ENCODE measurements at regions not wholly inside any gene's neighbourhood (a gene's known extent, or its start where the extent isn't known, plus 50 kb on each side); places are given as distances from the start of the nearest gene placed in this dataset.

GRCh38 chr10:44647877-44648542 lies 263.1 kb upstream of the CXCL12 start:
- no peak for TF ChIP-seq CTCF (conservative IDR thresholded peaks at IDR 0.05; ENCODE audit: low read depth, low read length)
- peak; percentile 79 for DNase-seq (ENCODE audit: low read depth)
- no peak overlapping the region for H3K4me3 ChIP-seq (ENCODE audit: low read depth, low read length)

- H3K4me3 ChIP-seq (ENCODE audit: low read depth, low read length) = no peak overlapping the region
- DNase-seq (ENCODE audit: low read depth) = no peak
- TF ChIP-seq CTCF (conservative IDR thresholded peaks at IDR 0.05; ENCODE audit: low read depth, low read length) = no peak
Observed at GRCh38 chr10:44650691-44651661, 260.2 kb upstream of the TMEM72 start.

GRCh38 chr10:44651834-44652233 lies 259.3 kb upstream of the TMEM72 start:
- no peak overlapping the region for H3K4me3 ChIP-seq (ENCODE audit: low read depth, low read length)
- no peak for DNase-seq (ENCODE audit: low read depth)
- TF ChIP-seq CTCF (conservative IDR thresholded peaks at IDR 0.05; ENCODE audit: low read depth, low read length) = no peak

GRCh38 chr10:44659320-44659719 lies 251.8 kb upstream of the TMEM72 start:
- H3K4me3 ChIP-seq (ENCODE audit: low read depth, low read length) = no peak overlapping the region
- no peak for TF ChIP-seq CTCF (conservative IDR thresholded peaks at IDR 0.05; ENCODE audit: low read depth, low read length)
- DNase-seq (ENCODE audit: low read depth) = no peak

- no peak for DNase-seq (ENCODE audit: low read depth)
Observed at GRCh38 chr10:44660271-44660670, 250.9 kb upstream of the TMEM72 start.

GRCh38 chr10:44662051-44662450 lies 249.1 kb upstream of the TMEM72 start:
- no peak for TF ChIP-seq CTCF (conservative IDR thresholded peaks at IDR 0.05; ENCODE audit: low read depth, low read length)
- no peak overlapping the region for H3K4me3 ChIP-seq (ENCODE audit: low read depth, low read length)
- DNase-seq (ENCODE audit: low read depth) = no peak

More at GRCh38 chr10:44660271-44660670, 250.9 kb upstream of the TMEM72 start:
- TF ChIP-seq CTCF (conservative IDR thresholded peaks at IDR 0.05; ENCODE audit: low read depth, low read length) = no peak
- no peak overlapping the region for H3K4me3 ChIP-seq (ENCODE audit: low read depth, low read length)
